Calu3 (cell line): ENCODE measurements at regions not wholly inside any gene's neighbourhood (a gene's known extent, or its start where the extent isn't known, plus 50 kb on each side); places are given as distances from the start of the nearest gene placed in this dataset.

Experiments used
- BruUV-seq: library from RNA; stranded (reverse); fragments of 400-500 nt; replicated peaks from 2 replicates; lab custom pipeline; 2021; lab: Mats Ljungman, UMichigan
- CTCF ChIA-PET: fragments of 300-600 bp; sonication (Branson Sonifier 250); formaldehyde crosslinking; loops from one replicate; lab custom pipeline; 2022; ENCODE audit warnings: antibody characterized with exemption; lab: Charles Lee
- DNase-seq: peaks from one replicate; pipeline ENCODE4 v3.0.0; 2022
- H3K27ac Mint-ChIP-seq: one replicate; pipeline ENCODE4 v1.8.0; 2022; ENCODE audit warnings: mixed read lengths; ENCODE audit not compliant: unreplicated experiment
- H3K27me3 Mint-ChIP-seq: one replicate; pipeline ENCODE4 v1.8.0; 2022; ENCODE audit warnings: mixed read lengths; ENCODE audit not compliant: unreplicated experiment
- H3K36me3 Mint-ChIP-seq: one replicate; pipeline ENCODE4 v1.8.0; 2022; ENCODE audit warnings: mild to moderate bottlenecking, moderate library complexity, mixed read lengths; ENCODE audit not compliant: insufficient read depth, unreplicated experiment
- H3K4me1 Mint-ChIP-seq: one replicate; pipeline ENCODE4 v1.8.0; 2022; ENCODE audit warnings: mild to moderate bottlenecking, low read depth, mixed read lengths; ENCODE audit not compliant: unreplicated experiment
- H3K4me3 Mint-ChIP-seq: one replicate; pipeline ENCODE4 v1.8.0; 2022; ENCODE audit warnings: mild to moderate bottlenecking, low read depth, moderate library complexity, mixed read lengths; ENCODE audit not compliant: unreplicated experiment
- H3K9me3 Mint-ChIP-seq: one replicate; pipeline ENCODE4 v1.8.0; 2022; ENCODE audit warnings: low read depth, mixed read lengths; ENCODE audit not compliant: unreplicated experiment
- intact Hi-C: fragments of 100-400 bp; cut with micrococcal nuclease; formaldehyde crosslinking; loops from one replicate; pipeline ENCODE4 v1.10.0; 2022; ENCODE audit not compliant: unreplicated experiment
- TF ChIP-seq, protein P1 (sequence below): fragments of 200-600 bp; IDR thresholded peaks from one replicate; pipeline ENCODE4 v1.8.0; 2022; ENCODE audit warnings: antibody characterized with exemption; ENCODE audit not compliant: unreplicated experiment

DNA sequence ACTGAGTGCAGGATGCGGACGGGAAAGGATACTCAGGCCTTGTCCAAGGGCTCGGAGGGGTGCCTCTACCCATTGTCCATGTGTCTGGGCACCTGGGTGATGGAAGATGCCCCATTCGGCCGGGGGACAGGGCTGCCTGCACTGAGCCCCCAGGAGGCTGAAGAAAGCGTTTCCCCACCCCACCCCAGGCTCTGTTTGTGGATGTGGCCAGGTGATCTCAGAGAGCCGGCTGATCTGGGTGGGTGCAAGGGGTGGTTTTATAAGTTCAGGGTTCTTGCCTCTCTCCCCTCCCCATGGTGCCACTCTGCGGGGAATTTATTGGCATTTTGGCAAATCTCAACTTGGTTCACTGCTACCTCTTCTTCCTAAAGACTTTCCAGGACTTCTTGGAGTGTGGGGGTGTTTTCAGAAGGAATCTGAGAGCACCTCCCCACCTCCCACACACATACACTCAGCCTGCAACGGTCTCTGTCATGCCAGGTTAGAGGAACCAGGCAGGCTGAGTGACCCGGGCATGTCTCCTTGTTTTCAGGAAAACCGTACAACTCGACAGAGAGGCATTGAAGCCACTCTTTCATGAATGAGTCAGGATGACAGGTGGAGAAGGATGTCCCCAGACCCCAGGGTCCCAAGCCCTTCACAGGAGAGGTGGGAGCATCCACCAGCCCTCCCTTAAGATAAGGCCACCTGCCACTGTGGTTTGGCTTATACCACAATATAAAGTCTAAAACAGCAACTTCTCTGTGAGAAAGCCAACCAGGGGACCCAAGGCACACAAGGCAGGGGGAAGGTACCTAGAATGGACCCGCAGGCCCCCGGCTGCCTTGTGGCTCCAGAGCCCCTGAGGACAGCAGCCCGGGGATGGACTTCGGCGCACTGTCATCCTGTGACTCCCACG lies 174.9 kb downstream of the ETS2 start:
- peaks cover 10% of the 10 kb centered on the region for H3K4me1 Mint-ChIP-seq
- CTCF ChIA-PET, result no interaction called here
- no peak overlapping the region for H3K27ac Mint-ChIP-seq
- intact Hi-C loops, result no loop called here
- TF ChIP-seq, protein P1, sequence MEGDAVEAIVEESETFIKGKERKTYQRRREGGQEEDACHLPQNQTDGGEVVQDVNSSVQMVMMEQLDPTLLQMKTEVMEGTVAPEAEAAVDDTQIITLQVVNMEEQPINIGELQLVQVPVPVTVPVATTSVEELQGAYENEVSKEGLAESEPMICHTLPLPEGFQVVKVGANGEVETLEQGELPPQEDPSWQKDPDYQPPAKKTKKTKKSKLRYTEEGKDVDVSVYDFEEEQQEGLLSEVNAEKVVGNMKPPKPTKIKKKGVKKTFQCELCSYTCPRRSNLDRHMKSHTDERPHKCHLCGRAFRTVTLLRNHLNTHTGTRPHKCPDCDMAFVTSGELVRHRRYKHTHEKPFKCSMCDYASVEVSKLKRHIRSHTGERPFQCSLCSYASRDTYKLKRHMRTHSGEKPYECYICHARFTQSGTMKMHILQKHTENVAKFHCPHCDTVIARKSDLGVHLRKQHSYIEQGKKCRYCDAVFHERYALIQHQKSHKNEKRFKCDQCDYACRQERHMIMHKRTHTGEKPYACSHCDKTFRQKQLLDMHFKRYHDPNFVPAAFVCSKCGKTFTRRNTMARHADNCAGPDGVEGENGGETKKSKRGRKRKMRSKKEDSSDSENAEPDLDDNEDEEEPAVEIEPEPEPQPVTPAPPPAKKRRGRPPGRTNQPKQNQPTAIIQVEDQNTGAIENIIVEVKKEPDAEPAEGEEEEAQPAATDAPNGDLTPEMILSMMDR, result no peak
- no peak for DNase-seq
- no peaks in the 10 kb centered on the region for H3K36me3 Mint-ChIP-seq
- no peaks in the 10 kb centered on the region for H3K9me3 Mint-ChIP-seq
- no TSS peak for BruUV-seq
- H3K27me3 Mint-ChIP-seq, result no peaks in the 10 kb centered on the region
- H3K4me3 Mint-ChIP-seq, result no peak overlapping the region

DNA sequence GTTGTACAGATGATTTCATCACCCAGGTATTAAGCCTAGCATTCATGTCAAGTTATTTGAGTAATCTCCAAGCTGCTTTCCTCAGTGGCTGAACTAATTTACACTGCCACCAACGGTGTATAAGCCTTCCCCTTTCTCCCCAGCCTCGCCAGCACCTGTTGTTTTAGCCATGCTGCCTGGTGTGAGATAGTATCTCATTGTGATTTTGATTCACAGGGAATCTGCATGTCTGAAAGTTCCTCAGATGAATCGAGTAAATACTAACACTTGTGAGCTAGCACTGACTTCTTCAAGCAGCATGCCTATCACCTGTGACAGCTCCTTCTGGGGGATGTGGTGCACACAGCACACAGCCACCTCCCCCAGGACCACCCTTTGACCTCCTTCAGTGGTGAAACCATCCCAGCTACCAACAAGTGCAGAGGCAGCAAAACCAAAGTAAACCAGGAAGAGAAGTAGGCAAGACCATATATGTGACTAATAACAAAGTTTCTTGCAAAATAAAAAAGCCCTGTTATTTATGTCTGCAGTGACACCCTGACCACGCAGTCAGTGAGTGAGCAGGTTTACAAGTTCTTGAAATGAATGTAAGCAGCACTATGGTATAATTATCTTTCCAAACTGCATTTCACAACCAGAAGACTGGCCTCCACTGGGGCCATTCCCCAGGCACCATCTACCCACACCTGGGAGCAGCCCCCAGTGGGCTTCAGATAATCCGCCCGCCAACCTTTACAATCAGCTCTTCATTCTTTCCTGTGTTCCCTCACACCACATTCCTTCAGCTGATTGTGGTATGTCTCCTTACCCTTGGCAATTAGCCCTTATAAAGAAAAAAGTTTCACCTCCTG lies 173.8 kb downstream of the ETS2 start:
- H3K4me3 Mint-ChIP-seq, result no peak overlapping the region
- intact Hi-C loops, result no loop called here
- no peaks in the 10 kb centered on the region for H3K36me3 Mint-ChIP-seq
- no peak for DNase-seq
- TF ChIP-seq, protein P1, result no peak
- H3K27ac Mint-ChIP-seq, result peak overlapping the region; percentile 31
- CTCF ChIA-PET, result interaction anchor here (1.0 kb wide), 1 partner anchor 27 kb away, joined by 3 read pairs; no protein-coding TSS in a partner anchor
- no TSS peak for BruUV-seq
- no peaks in the 10 kb centered on the region for H3K9me3 Mint-ChIP-seq
- H3K4me1 Mint-ChIP-seq, result peaks cover 10% of the 10 kb centered on the region
- no peaks in the 10 kb centered on the region for H3K27me3 Mint-ChIP-seq

DNA sequence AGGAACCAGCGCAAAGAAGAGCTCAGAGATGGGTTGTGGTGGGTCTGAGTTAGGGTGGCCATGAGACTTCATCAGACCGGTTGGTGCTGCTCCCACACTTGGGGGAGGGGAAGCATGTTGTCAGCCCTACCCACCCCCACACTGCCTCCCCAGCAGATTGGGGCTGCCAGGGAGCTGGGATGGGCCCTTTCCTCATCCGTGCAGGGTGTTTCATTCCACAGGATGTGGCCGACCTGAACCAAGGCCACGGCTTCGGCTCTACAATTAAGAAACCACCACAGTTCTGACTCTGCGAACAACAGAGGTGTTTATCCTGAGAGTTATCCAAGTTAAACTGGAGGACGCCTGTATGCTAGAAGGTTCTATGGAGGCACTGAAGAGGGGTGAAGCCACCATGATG lies 171.2 kb downstream of the ETS2 start:
- intact Hi-C loops, result no loop called here
- TF ChIP-seq, protein P1, result no peak
- BruUV-seq, result no TSS peak
- Mint-ChIP-seq H3K27ac (no peak overlapping the region), H3K4me3 (no peak overlapping the region), H3K27me3 (no peaks in the 10 kb centered on the region), H3K9me3 (no peaks in the 10 kb centered on the region), H3K4me1 (peaks cover 10% of the 10 kb centered on the region), H3K36me3 (no peaks in the 10 kb centered on the region)
- CTCF ChIA-PET, result interaction anchor here (0.6 kb wide), 1 partner anchor 171 kb away, joined by 4 read pairs; the partner anchor contains the start of gene ETS2
- DNase-seq, result no peak

DNA sequence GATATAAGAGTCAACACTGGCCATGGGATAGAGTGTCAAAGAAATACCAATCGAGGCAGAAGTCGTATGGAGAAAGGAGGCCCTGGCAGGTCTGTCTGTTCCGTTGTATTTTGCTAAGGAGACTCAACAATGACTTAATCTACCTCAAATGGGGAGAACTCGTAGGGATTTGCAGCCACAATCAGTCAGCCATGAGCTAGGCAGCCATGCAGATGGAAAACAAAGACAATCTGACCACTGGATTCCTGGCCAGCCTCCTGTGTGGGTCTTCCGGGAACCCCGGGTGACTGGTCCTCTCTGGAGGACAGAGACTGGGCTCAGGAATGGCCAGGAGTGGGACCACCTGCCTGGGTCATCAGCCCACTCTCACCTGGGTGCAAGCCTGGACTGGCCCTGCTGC lies 167.8 kb downstream of the ETS2 start:
- H3K9me3 Mint-ChIP-seq, result no peaks in the 10 kb centered on the region
- no peak overlapping the region for H3K4me3 Mint-ChIP-seq
- H3K4me1 Mint-ChIP-seq, result no peaks in the 10 kb centered on the region
- BruUV-seq, result no TSS peak
- TF ChIP-seq, protein P1, result no peak
- intact Hi-C loops, result no loop called here
- CTCF ChIA-PET, result no interaction called here
- DNase-seq, result no peak
- H3K36me3 Mint-ChIP-seq, result no peaks in the 10 kb centered on the region
- H3K27ac Mint-ChIP-seq, result no peak overlapping the region
- H3K27me3 Mint-ChIP-seq, result no peaks in the 10 kb centered on the region
